Sigmoid colon (tissue), 4 donors: ENCODE measurements at regions not wholly inside any gene's neighbourhood (a gene's known extent, or its start where the extent isn't known, plus 50 kb on each side); places are given as distances from the start of the nearest gene placed in this dataset.

ENCODE experiments used
- EP300 ChIP-seq, 4 donors: sonication (generic); formaldehyde crosslinking; IDR thresholded peaks; one replicate each; pipeline ENCODE4 v1.6.1; 2017; ENCODE audit warnings: antibody characterized with exemption in 4 of 4
- POLR2A ChIP-seq, 2 donors: fragments of 450-650 bp; IDR thresholded peaks; one replicate each; pipeline ENCODE4 v1.6.1; 2016; ENCODE audit warnings: antibody characterized with exemption in 2 of 2, mild to moderate bottlenecking in 2 of 2, moderate library complexity in 2 of 2
- POLR2AphosphoS5 ChIP-seq, 4 donors: sonication (generic); formaldehyde crosslinking; IDR thresholded peaks; one replicate each; pipeline ENCODE4 v1.6.1; 2017; ENCODE audit warnings: antibody characterized with exemption in 4 of 4
- TF ChIP-seq, protein P1 (sequence below), 4 experiments: fragments of 450-650 bp in 3 of 4; fragments of 200-600 bp in 1 of 4; IDR thresholded peaks; one replicate each; pipeline ENCODE4 v1.5.1; 2016 to 2019; ENCODE audit warnings: antibody characterized with exemption in 4 of 4, mild to moderate bottlenecking in 3 of 4, moderate library complexity in 2 of 4

DNA sequence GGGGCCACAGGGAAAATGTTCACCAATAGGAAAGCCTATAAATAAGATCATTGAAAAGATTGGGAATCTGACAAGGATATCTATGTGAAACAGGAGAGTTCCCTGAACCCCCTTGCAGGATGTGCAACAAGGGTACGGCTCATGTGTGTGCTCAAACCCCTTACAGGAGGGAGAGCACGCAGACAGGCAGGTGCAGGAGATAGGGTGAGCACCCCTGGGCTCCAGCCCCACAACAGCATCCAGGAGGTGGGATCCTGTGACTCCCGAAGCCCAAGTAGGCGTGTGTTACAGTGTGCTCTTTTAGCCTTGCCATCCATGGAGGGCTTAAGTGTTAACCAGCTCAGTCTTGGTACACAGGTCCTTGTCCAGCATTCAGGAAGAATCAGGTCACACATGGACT, 204.2 kb downstream of the BMP7 start:
- TF ChIP-seq, protein P1, sequence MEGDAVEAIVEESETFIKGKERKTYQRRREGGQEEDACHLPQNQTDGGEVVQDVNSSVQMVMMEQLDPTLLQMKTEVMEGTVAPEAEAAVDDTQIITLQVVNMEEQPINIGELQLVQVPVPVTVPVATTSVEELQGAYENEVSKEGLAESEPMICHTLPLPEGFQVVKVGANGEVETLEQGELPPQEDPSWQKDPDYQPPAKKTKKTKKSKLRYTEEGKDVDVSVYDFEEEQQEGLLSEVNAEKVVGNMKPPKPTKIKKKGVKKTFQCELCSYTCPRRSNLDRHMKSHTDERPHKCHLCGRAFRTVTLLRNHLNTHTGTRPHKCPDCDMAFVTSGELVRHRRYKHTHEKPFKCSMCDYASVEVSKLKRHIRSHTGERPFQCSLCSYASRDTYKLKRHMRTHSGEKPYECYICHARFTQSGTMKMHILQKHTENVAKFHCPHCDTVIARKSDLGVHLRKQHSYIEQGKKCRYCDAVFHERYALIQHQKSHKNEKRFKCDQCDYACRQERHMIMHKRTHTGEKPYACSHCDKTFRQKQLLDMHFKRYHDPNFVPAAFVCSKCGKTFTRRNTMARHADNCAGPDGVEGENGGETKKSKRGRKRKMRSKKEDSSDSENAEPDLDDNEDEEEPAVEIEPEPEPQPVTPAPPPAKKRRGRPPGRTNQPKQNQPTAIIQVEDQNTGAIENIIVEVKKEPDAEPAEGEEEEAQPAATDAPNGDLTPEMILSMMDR (IDR thresholded peaks at IDR 0.05), result no peak
- TF ChIP-seq POLR2A (IDR thresholded peaks at IDR 0.05) (no peak), POLR2AphosphoS5 (IDR thresholded peaks at IDR 0.05) (no peak), EP300 (IDR thresholded peaks at IDR 0.05) (no peak)
